Esophagus muscularis mucosa (tissue), 4 donors: ENCODE measurements at regions not wholly inside any gene's neighbourhood (a gene's known extent, or its start where the extent isn't known, plus 50 kb on each side); places are given as distances from the start of the nearest gene placed in this dataset.

Experiments used
- DNase-seq: peaks from one replicate; pipeline ENCODE4 v3.0.0-alpha.2; 2017; ENCODE audit errors: extremely low spot score
- H3K27ac ChIP-seq, 4 donors: fragments of 200-600 bp; sonication (generic); replicated peaks in 1 of 4; 1 replicate in 3 of 4; 2 replicates in 1 of 4; pipeline ENCODE4 v1.5.1; 2016 to 2019; ENCODE audit warnings: mild to moderate bottlenecking in 1 of 4
- H3K27me3 ChIP-seq, 4 donors: fragments of 200-600 bp; sonication (generic); one replicate each; pipeline versions ENCODE4 v1.5.1 to v1.6.0; 2016 to 2019
- H3K36me3 ChIP-seq, 4 donors: fragments of 200-600 bp; sonication (generic); one replicate each; pipeline ENCODE4 v1.5.1; 2016 to 2019
- H3K4me1 ChIP-seq, 4 donors: fragments of 200-600 bp; sonication (generic); one replicate each; pipeline ENCODE4 v1.5.1; 2016 to 2019
- H3K4me3 ChIP-seq, 4 donors: fragments of 200-600 bp; sonication (generic); 1 replicate in 2 of 4; 2 replicates in 2 of 4; pipeline ENCODE4 v1.5.1; 2016 to 2019; ENCODE audit warnings: mild to moderate bottlenecking in 4 of 4, moderate library complexity in 1 of 4
- H3K9me3 ChIP-seq, 4 donors: fragments of 200-600 bp; sonication (generic); 1 replicate in 3 of 4; 2 replicates in 1 of 4; pipeline ENCODE4 v1.5.1; 2016 to 2019
- EP300 ChIP-seq: sonication (generic); formaldehyde crosslinking; IDR thresholded peaks from one replicate; pipeline ENCODE4 v1.6.1; 2017; ENCODE audit warnings: antibody characterized with exemption
- POLR2A ChIP-seq: fragments of 450-650 bp; IDR thresholded peaks from one replicate; pipeline ENCODE4 v1.6.1; 2017; ENCODE audit warnings: antibody characterized with exemption, moderate library complexity, mild to moderate bottlenecking, low read depth
- POLR2AphosphoS5 ChIP-seq, 2 donors: sonication (generic); formaldehyde crosslinking; IDR thresholded peaks; one replicate each; pipeline ENCODE4 v1.6.1; 2017; ENCODE audit warnings: antibody characterized with exemption in 2 of 2
- WGBS: methylation state at CpG from one replicate; pipeline ENCODE4 v1.1.5; 2018; 5-methylcytosine and 5-hydroxymethylcytosine counted together
- intact Hi-C: fragments of 100-400 bp; cut with DNase I; formaldehyde crosslinking; loops from one replicate; pipeline ENCODE4 v1.15.1; 2023
- TF ChIP-seq, protein P1 (sequence below), 3 experiments: fragments of 200-600 bp in 2 of 3; fragments of 450-650 bp in 1 of 3; sonication (generic) in 2 of 3; IDR thresholded peaks; one replicate each; pipeline ENCODE4 v1.5.1; 2017 to 2019; ENCODE audit warnings: antibody characterized with exemption in 3 of 3, mild to moderate bottlenecking in 2 of 3, moderate library complexity in 1 of 3

DNA sequence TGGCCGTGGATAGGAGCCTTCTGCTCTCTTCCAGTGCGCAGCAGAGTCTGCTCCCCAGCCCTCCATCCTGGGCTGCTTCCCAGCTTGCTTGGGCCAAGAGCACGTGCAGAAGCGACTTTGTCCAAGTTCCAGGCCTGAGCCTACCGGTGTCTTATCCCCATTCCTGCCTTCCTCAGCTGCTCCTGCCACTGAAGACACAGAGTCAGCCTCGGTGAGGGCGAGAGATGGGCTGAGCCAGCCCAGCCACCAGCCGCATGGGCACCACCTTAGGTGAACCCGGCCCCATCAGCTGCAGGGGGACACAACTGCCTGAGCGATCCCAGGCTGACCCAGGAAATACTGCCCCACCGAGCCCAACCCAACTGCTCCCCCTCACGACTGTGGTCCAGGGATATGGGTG lies 847.8 kb downstream of the TBC1D22A start:
- H3K27ac ChIP-seq, result no peak overlapping the region
- no peaks in the 10 kb centered on the region for H3K4me1 ChIP-seq
- no peak overlapping the region for H3K4me3 ChIP-seq
- H3K27me3 ChIP-seq, result peaks cover 0 to 39% (median 0%) of the 10 kb centered on the region in 4 donors
- no peaks in the 10 kb centered on the region for H3K36me3 ChIP-seq
- peaks cover 0 to 13% (median 6%) of the 10 kb centered on the region in 4 donors for H3K9me3 ChIP-seq
- intact Hi-C loops, result no loop called here
- no peak for DNase-seq
- 77% methylated on average over 6 of the region's 12 CpGs for WGBS
- TF ChIP-seq EP300, result no peak
- TF ChIP-seq POLR2AphosphoS5 (IDR thresholded peaks at IDR 0.05), result no peak
- no peak for TF ChIP-seq POLR2A
- TF ChIP-seq, protein P1, sequence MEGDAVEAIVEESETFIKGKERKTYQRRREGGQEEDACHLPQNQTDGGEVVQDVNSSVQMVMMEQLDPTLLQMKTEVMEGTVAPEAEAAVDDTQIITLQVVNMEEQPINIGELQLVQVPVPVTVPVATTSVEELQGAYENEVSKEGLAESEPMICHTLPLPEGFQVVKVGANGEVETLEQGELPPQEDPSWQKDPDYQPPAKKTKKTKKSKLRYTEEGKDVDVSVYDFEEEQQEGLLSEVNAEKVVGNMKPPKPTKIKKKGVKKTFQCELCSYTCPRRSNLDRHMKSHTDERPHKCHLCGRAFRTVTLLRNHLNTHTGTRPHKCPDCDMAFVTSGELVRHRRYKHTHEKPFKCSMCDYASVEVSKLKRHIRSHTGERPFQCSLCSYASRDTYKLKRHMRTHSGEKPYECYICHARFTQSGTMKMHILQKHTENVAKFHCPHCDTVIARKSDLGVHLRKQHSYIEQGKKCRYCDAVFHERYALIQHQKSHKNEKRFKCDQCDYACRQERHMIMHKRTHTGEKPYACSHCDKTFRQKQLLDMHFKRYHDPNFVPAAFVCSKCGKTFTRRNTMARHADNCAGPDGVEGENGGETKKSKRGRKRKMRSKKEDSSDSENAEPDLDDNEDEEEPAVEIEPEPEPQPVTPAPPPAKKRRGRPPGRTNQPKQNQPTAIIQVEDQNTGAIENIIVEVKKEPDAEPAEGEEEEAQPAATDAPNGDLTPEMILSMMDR (IDR thresholded peaks at IDR 0.05), result no peak

DNA sequence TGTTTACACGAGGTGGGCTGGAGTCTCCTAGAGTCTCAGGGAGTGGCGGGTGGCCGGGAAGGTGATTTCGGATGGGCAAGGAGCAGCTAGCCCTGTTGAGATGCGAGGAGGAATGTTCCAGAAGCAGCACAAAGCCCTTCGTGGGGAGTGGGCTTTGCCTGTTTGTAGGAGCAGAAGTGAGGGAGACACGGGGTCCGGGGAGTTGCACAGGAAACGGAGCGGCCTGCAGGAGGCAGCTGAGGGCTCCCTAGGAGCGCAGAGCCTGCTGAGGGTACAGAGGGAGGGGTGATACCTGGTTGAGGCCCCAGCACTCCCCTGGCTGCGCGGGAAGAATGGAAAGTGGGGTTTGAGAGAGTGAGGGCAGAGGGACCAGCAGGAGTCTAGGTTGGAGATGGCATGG lies 847.2 kb downstream of the TBC1D22A start:
- Histone ChIP-seq H3K9me3 (peaks cover 0 to 13% (median 6%) of the 10 kb centered on the region in 4 donors), H3K4me3 (no peak overlapping the region), H3K36me3 (no peaks in the 10 kb centered on the region), H3K27ac (no peak overlapping the region), H3K27me3 (peaks cover 0 to 39% (median 0%) of the 10 kb centered on the region in 4 donors), H3K4me1 (no peaks in the 10 kb centered on the region)
- 74% methylated on average over 13 of the region's 13 CpGs for WGBS
- intact Hi-C loops, result no loop called here
- TF ChIP-seq EP300, result no peak
- TF ChIP-seq, protein P1 (IDR thresholded peaks at IDR 0.05), result no peak
- no peak for TF ChIP-seq POLR2AphosphoS5 (IDR thresholded peaks at IDR 0.05)
- TF ChIP-seq POLR2A, result no peak
- DNase-seq, result no peak

- peaks cover 0 to 13% (median 6%) of the 10 kb centered on the region in 4 donors for H3K9me3 ChIP-seq
- H3K4me1 ChIP-seq, result no peaks in the 10 kb centered on the region
- H3K4me3 ChIP-seq, result no peak overlapping the region
- TF ChIP-seq POLR2A (no peak), EP300 (no peak), POLR2AphosphoS5 (IDR thresholded peaks at IDR 0.05) (no peak)
- TF ChIP-seq, protein P1 (IDR thresholded peaks at IDR 0.05), result no peak
- DNase-seq, result no peak
- intact Hi-C loops, result no loop called here
- no peaks in the 10 kb centered on the region for H3K36me3 ChIP-seq
- no peak overlapping the region for H3K27ac ChIP-seq
- peaks cover 0 to 43% (median 0%) of the 10 kb centered on the region in 4 donors for H3K27me3 ChIP-seq
- WGBS, result 87% methylated on average over 3 of the region's 3 CpGs
Observed at GRCh38 chr22:47608421-47608820, 846.0 kb downstream of the TBC1D22A start.

- 74% methylated on average over 7 of the region's 7 CpGs for WGBS
- Histone ChIP-seq H3K27me3 (peaks cover 0 to 50% (median 0%) of the 10 kb centered on the region in 4 donors), H3K27ac (no peak overlapping the region), H3K4me3 (no peak overlapping the region), H3K4me1 (no peaks in the 10 kb centered on the region), H3K36me3 (no peaks in the 10 kb centered on the region), H3K9me3 (peaks cover 0 to 13% (median 6%) of the 10 kb centered on the region in 4 donors)
- no peak for DNase-seq
- intact Hi-C loops, result no loop called here
- TF ChIP-seq, protein P1 (IDR thresholded peaks at IDR 0.05), result no peak
- TF ChIP-seq EP300, result no peak
Observed at GRCh38 chr22:47607486-47607885, 845.0 kb downstream of the TBC1D22A start.

- H3K4me3 ChIP-seq, result no peak overlapping the region
- no peak overlapping the region for H3K27ac ChIP-seq
- H3K36me3 ChIP-seq, result no peaks in the 10 kb centered on the region
- TF ChIP-seq, protein P1 (IDR thresholded peaks at IDR 0.05), result no peak
- no peak for TF ChIP-seq POLR2A
- TF ChIP-seq EP300, result no peak
- H3K4me1 ChIP-seq, result no peaks in the 10 kb centered on the region
- H3K27me3 ChIP-seq, result peaks cover 0 to 58% (median 0%) of the 10 kb centered on the region in 4 donors
- DNase-seq, result no peak
- peaks cover 0 to 13% (median 6%) of the 10 kb centered on the region in 4 donors for H3K9me3 ChIP-seq
- 92% methylated on average over 6 of the region's 9 CpGs for WGBS
- intact Hi-C loops, result no loop called here
Observed at GRCh38 chr22:47606426-47606825, 844.0 kb downstream of the TBC1D22A start.
